GM12878 (cell line): ENCODE measurements at regions not wholly inside any gene's neighbourhood (a gene's known extent, or its start where the extent isn't known, plus 50 kb on each side); places are given as distances from the start of the nearest gene placed in this dataset.

Experiments
- ATAC-seq: fragments of 200-7000 bp; cut with Tn5 transposase; 3 replicates; pipeline ENCODE4 v1.9.1; 2020; ENCODE audit warnings: mild to moderate bottlenecking, moderate library complexity
- BruUV-seq: library from RNA; stranded (reverse); fragments of 400-500 nt; replicated peaks from 2 replicates; lab custom pipeline; 2021; lab: Mats Ljungman, UMichigan
- CTCF ChIA-PET: fragments of 300-600 bp; sonication (Branson Sonifier 250); formaldehyde crosslinking; extraction: SDS; loops from one replicate; lab custom pipeline; 2021; ENCODE audit warnings: inconsistent platforms; lab: Yijun Ruan, JAX
- POLR2A ChIA-PET: fragments of 350-600 bp; formaldehyde crosslinking; extraction: SDS; loops from one replicate; lab custom pipeline; 2021; ENCODE audit warnings: inconsistent platforms; lab: Charles Lee
- RAD21 ChIA-PET: fragments of 300-600 bp; sonication (Branson Sonifier 250); formaldehyde crosslinking; loops from one replicate; lab custom pipeline; 2023; ENCODE audit warnings: antibody characterized with exemption; ENCODE audit not compliant: unreplicated experiment; lab: Charles Lee
- SMC1A ChIA-PET: fragments of 300-600 bp; sonication (Branson Sonifier 250); formaldehyde crosslinking; loops from one replicate; lab custom pipeline; 2023; ENCODE audit not compliant: unreplicated experiment, uncharacterized antibody; lab: Charles Lee
- DNase-seq: peaks from one replicate; pipeline ENCODE4 v3.0.0-alpha.2; 2011; ENCODE audit warnings: low read depth, low spot score
- FAIRE-seq: peaks from 3 replicates; lab custom pipeline; 2011; peaks lifted over from hg19 to GRCh38; lab: Jason Lieb, UNC
- H2AFZ ChIP-seq: 2 replicates; pipeline ENCODE4 v1.6.0; 2011; ENCODE audit warnings: low read depth, low read length, control low read depth; ENCODE audit not compliant: control insufficient read depth
- H3K27ac ChIP-seq: 2 replicates; pipeline ENCODE4 v1.5.1; 2011; ENCODE audit warnings: control low read depth; ENCODE audit not compliant: control insufficient read depth, insufficient read depth
- H3K27me3 ChIP-seq, 2 experiments: replicated peaks in 1 of 2; 2 replicates each; pipeline versions ENCODE4 v1.6.0 to v1.6.1; 2011; ENCODE audit warnings: low read length in 1 of 2; ENCODE audit not compliant: control insufficient read depth in 2 of 2, insufficient read depth in 2 of 2
- H3K36me3 ChIP-seq, 2 experiments: 2 replicates each; pipeline ENCODE4 v1.5.1; 2011; ENCODE audit warnings: low read length in 1 of 2; ENCODE audit not compliant: control insufficient read depth in 2 of 2, insufficient read depth in 2 of 2
- H3K4me1 ChIP-seq: 2 replicates; pipeline ENCODE4 v1.6.1; 2011; ENCODE audit warnings: mild to moderate bottlenecking, low read length, moderate library complexity, mixed read lengths; ENCODE audit not compliant: control insufficient read depth, insufficient read depth
- H3K4me2 ChIP-seq: 2 replicates; pipeline ENCODE4 v1.6.0; 2011; ENCODE audit warnings: control low read depth; ENCODE audit not compliant: control insufficient read depth, insufficient read depth
- H3K4me3 ChIP-seq: fragments of 200-600 bp; sonication (generic); 2 replicates; pipeline ENCODE4 v1.5.1; 2016
- H3K79me2 ChIP-seq: 2 replicates; pipeline ENCODE4 v1.6.0; 2011; ENCODE audit warnings: low read length; ENCODE audit not compliant: control insufficient read depth, insufficient read depth
- H3K9ac ChIP-seq: 2 replicates; pipeline ENCODE4 v1.8.0; 2011; ENCODE audit warnings: low read length, control low read depth, mixed read lengths; ENCODE audit not compliant: control insufficient read depth, insufficient read depth
- H3K9me3 ChIP-seq: replicated peaks from 3 replicates; pipeline ENCODE4 v1.5.1; 2011; ENCODE audit warnings: mild to moderate bottlenecking, low read length; ENCODE audit not compliant: control insufficient read depth, insufficient read depth
- H4K20me1 ChIP-seq: 2 replicates; pipeline ENCODE4 v1.6.0; 2011; ENCODE audit not compliant: control insufficient read depth, insufficient read depth
- ATF7 ChIP-seq: fragments of 450-650 bp; IDR thresholded peaks from 2 replicates; pipeline ENCODE4 v1.6.1; 2016; ENCODE audit warnings: low read depth, mild to moderate bottlenecking
- CBFB ChIP-seq: IDR thresholded peaks from 2 replicates; pipeline ENCODE4 v1.6.1; 2016; ENCODE audit warnings: antibody characterized with exemption, low read depth
- DPF2 ChIP-seq: fragments of 450-650 bp; IDR thresholded peaks from 2 replicates; pipeline ENCODE4 v1.6.1; 2017; ENCODE audit warnings: mild to moderate bottlenecking
- EGR1 ChIP-seq, 2 experiments: IDR thresholded peaks; 1 replicate in 1 of 2; 2 replicates in 1 of 2; pipeline ENCODE4 v1.6.1; 2011 to 2012; ENCODE audit warnings: low read depth in 2 of 2, low read length in 2 of 2, borderline replicate concordance in 1 of 2, mild to moderate bottlenecking in 1 of 2, moderate library complexity in 1 of 2
- ETV6 ChIP-seq, 2 experiments: fragments of 450-650 bp in 1 of 2; IDR thresholded peaks in 1 of 2; conservative IDR thresholded peaks in 1 of 2; 2 replicates each; pipeline ENCODE4 v1.6.1; 2014; ENCODE audit warnings: antibody characterized with exemption in 1 of 2, borderline replicate concordance in 1 of 2, low read depth in 1 of 2, mild to moderate bottlenecking in 1 of 2, moderate library complexity in 1 of 2
- MEF2A ChIP-seq: IDR thresholded peaks from 2 replicates; pipeline ENCODE4 v1.6.1; 2011; ENCODE audit warnings: low read depth, mild to moderate bottlenecking, low read length, moderate library complexity; ENCODE audit not compliant: insufficient read depth
- MYC ChIP-seq: IDR thresholded peaks from 2 replicates; pipeline ENCODE4 v1.6.1; 2011; ENCODE audit warnings: mild to moderate bottlenecking, low read length, moderate library complexity, inconsistent platforms; ENCODE audit not compliant: insufficient read depth, insufficient replicate concordance, insufficient read length, severe bottlenecking
- PAX8 ChIP-seq: fragments of 450-650 bp; IDR thresholded peaks from 2 replicates; pipeline ENCODE4 v1.6.1; 2017; ENCODE audit warnings: mild to moderate bottlenecking, moderate library complexity
- RCOR1 ChIP-seq: conservative IDR thresholded peaks from 2 replicates; pipeline ENCODE4 v1.6.1; 2012; ENCODE audit warnings: low read depth, low read length, improper control_type of control experiment
- SP1 ChIP-seq: IDR thresholded peaks from one replicate; pipeline ENCODE4 v1.6.1; 2011; ENCODE audit warnings: low read depth, low read length
- YBX1 ChIP-seq: fragments of 450-650 bp; IDR thresholded peaks from 2 replicates; pipeline ENCODE4 v1.6.1; 2016; ENCODE audit warnings: antibody characterized with exemption
- WGBS: methylation state at CpG from one replicate; pipeline ENCODE4 v1.1.6; 2016; ENCODE audit warnings: low lambda C conversion rate; ENCODE audit not compliant: insufficient replicate concordance, insufficient coverage; ENCODE audit errors: missing lambda C conversion rate; 5-methylcytosine and 5-hydroxymethylcytosine counted together
- in situ Hi-C: fragments of 300-500 bp; cut with MboI; formaldehyde crosslinking; loops from 9 replicates; pipeline ENCODE4 v1.14.3; 2018; ENCODE audit warnings: mixed read lengths
- intact Hi-C: fragments of 100-400 bp; cut with micrococcal nuclease; formaldehyde crosslinking; loops from one replicate; pipeline ENCODE4 v1.14.2; 2022; ENCODE audit not compliant: unreplicated experiment
- TF ChIP-seq, protein P1 (sequence below): fragments of 450-650 bp; IDR thresholded peaks from 2 replicates; pipeline ENCODE4 v1.6.1; 2017; ENCODE audit warnings: borderline replicate concordance
- TF ChIP-seq, protein P2 (sequence below): fragments of 450-650 bp; formaldehyde crosslinking; IDR thresholded peaks from 2 replicates; pipeline ENCODE4 v1.4.0; 2022; ENCODE audit warnings: mild to moderate bottlenecking, moderate library complexity
- TF ChIP-seq, protein P3 (sequence below): IDR thresholded peaks from 2 replicates; pipeline ENCODE4 v1.6.1; 2012; ENCODE audit warnings: mild to moderate bottlenecking, low read depth, low read length

DNA sequence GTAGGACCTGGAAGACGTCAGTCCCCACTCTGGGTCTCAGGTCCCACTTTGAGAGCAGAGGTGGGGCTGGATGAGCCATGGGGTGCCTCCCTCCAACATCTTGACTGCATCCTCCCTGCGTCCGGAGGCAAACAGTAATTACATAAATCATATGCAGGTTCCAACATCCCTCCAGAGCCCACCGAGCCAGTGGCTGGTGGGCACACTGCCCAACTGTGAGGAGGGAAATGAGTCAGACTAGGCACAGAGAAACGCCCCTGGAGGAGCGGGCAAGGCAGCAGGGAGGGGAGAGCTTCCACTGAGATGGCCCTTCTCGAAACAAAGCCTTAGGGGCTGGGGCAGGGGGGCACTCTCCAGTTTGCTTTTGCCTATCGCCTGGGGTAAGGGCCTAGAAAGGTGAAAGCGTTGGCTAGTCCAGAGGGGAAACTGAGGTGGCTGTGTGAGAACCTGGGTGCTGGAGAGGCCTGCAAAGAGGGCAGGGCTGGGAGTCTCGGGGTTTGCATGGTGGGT is 168.2 kb upstream of the MYCN start:
- TF ChIP-seq, protein P1, sequence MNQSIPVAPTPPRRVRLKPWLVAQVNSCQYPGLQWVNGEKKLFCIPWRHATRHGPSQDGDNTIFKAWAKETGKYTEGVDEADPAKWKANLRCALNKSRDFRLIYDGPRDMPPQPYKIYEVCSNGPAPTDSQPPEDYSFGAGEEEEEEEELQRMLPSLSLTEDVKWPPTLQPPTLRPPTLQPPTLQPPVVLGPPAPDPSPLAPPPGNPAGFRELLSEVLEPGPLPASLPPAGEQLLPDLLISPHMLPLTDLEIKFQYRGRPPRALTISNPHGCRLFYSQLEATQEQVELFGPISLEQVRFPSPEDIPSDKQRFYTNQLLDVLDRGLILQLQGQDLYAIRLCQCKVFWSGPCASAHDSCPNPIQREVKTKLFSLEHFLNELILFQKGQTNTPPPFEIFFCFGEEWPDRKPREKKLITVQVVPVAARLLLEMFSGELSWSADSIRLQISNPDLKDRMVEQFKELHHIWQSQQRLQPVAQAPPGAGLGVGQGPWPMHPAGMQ = no peak
- no peak for TF ChIP-seq DPF2
- TF ChIP-seq ATF7 = no peak
- no peak for TF ChIP-seq PAX8
- TF ChIP-seq, protein P2, sequence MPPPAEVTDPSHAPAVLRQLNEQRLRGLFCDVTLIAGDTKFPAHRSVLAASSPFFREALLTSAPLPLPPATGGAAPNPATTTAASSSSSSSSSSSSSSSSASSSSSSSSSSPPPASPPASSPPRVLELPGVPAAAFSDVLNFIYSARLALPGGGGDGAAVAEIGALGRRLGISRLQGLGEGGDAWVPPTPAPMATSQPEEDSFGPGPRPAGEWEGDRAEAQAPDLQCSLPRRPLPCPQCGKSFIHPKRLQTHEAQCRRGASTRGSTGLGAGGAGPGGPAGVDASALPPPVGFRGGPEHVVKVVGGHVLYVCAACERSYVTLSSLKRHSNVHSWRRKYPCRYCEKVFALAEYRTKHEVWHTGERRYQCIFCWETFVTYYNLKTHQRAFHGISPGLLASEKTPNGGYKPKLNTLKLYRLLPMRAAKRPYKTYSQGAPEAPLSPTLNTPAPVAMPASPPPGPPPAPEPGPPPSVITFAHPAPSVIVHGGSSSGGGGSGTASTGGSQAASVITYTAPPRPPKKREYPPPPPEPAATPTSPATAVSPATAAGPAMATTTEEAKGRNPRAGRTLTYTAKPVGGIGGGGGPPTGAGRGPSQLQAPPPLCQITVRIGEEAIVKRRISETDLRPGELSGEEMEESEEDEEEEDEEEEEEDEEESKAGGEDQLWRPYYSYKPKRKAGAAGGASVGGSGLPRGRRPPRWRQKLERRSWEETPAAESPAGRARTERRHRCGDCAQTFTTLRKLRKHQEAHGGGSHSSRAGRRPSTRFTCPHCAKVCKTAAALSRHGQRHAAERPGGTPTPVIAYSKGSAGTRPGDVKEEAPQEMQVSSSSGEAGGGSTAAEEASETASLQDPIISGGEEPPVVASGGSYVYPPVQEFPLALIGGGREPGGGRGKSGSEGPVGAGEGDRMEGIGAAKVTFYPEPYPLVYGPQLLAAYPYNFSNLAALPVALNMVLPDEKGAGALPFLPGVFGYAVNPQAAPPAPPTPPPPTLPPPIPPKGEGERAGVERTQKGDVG (CRISPR knock-in tag) = no peak
- no peak for TF ChIP-seq EGR1 (IDR thresholded peaks at IDR 0.05; ENCODE audit: borderline replicate concordance in 1 of 2, low read depth in 2 of 2, low read length in 2 of 2)
- TF ChIP-seq ETV6 (conservative IDR thresholded peaks at IDR 0.05 in 1 of 2, IDR thresholded peaks at IDR 0.05 in 1 of 2; ENCODE audit: borderline replicate concordance in 1 of 2, low read depth in 1 of 2) = no peak
- no peak for TF ChIP-seq YBX1
- TF ChIP-seq, protein P3, sequence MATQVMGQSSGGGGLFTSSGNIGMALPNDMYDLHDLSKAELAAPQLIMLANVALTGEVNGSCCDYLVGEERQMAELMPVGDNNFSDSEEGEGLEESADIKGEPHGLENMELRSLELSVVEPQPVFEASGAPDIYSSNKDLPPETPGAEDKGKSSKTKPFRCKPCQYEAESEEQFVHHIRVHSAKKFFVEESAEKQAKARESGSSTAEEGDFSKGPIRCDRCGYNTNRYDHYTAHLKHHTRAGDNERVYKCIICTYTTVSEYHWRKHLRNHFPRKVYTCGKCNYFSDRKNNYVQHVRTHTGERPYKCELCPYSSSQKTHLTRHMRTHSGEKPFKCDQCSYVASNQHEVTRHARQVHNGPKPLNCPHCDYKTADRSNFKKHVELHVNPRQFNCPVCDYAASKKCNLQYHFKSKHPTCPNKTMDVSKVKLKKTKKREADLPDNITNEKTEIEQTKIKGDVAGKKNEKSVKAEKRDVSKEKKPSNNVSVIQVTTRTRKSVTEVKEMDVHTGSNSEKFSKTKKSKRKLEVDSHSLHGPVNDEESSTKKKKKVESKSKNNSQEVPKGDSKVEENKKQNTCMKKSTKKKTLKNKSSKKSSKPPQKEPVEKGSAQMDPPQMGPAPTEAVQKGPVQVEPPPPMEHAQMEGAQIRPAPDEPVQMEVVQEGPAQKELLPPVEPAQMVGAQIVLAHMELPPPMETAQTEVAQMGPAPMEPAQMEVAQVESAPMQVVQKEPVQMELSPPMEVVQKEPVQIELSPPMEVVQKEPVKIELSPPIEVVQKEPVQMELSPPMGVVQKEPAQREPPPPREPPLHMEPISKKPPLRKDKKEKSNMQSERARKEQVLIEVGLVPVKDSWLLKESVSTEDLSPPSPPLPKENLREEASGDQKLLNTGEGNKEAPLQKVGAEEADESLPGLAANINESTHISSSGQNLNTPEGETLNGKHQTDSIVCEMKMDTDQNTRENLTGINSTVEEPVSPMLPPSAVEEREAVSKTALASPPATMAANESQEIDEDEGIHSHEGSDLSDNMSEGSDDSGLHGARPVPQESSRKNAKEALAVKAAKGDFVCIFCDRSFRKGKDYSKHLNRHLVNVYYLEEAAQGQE = no peak
- TF ChIP-seq MEF2A = no peak
- TF ChIP-seq CBFB = no peak
- no peak for TF ChIP-seq RCOR1
- TF ChIP-seq MYC = no peak
- no peak for TF ChIP-seq SP1
- Histone ChIP-seq H4K20me1 (no peaks in the 10 kb centered on the region), H3K9ac (no peak overlapping the region), H3K27me3 (peaks cover 0 to 4% of the 10 kb centered on the region in 2 experiments; a peak in 2 of 4 replicates), H2AFZ (no peak overlapping the region), H3K4me3 (no peak overlapping the region), H3K9me3 (no peaks in the 10 kb centered on the region), H3K79me2 (no peaks in the 10 kb centered on the region), H3K27ac (no peak overlapping the region), H3K4me1 (no peaks in the 10 kb centered on the region), H3K36me3 (no peaks in the 10 kb centered on the region), H3K4me2 (no peak overlapping the region)
- POLR2A ChIA-PET = no interaction called here
- BruUV-seq = no TSS peak
- FAIRE-seq (no peak), DNase-seq (no peak), ATAC-seq (no peak)
- CTCF ChIA-PET = no interaction called here
- SMC1A ChIA-PET = no interaction called here
- RAD21 ChIA-PET = no interaction called here
- intact Hi-C loops (no loop called here), in situ Hi-C loops (no loop called here)
- 19% methylated on average over 10 of the region's 10 CpGs for WGBS
